ENCODE measurements at regions not wholly inside any gene's neighbourhood (a gene's known extent, or its start where the extent isn't known, plus 50 kb on each side); places are given as distances from the start of the nearest gene placed in this dataset.

GRCh38 chr1:98340511-98340910 lies 321.0 kb upstream of the SNX7 start:
- TF ChIP-seq TARDBP (IDR thresholded peaks at IDR 0.05) (no peak), BHLHE40 (IDR thresholded peaks at IDR 0.05; ENCODE audit: borderline replicate concordance) (no peak), FOXK2 (IDR thresholded peaks at IDR 0.05) (no peak), SP1 (IDR thresholded peaks at IDR 0.05) (no peak), FOXA1 (IDR thresholded peaks at IDR 0.05) (no peak), PKNOX1 (IDR thresholded peaks at IDR 0.05) (no peak), ZNF384 (IDR thresholded peaks at IDR 0.05) (no peak), HDGF (IDR thresholded peaks at IDR 0.05; ENCODE audit: borderline replicate concordance) (no peak), NFRKB (IDR thresholded peaks at IDR 0.05) (no peak), SUZ12 (IDR thresholded peaks at IDR 0.05) (no peak)
